ENCODE measurements at regions not wholly inside any gene's neighbourhood (a gene's known extent, or its start where the extent isn't known, plus 50 kb on each side); places are given as distances from the start of the nearest gene placed in this dataset.

- ChIA-PET POLR2A (no interaction called here), CTCF (interaction anchor here (1.8 kb wide), 1 partner anchor 1560 kb away, joined by 6 read pairs; no protein-coding TSS in a partner anchor)
Observed at GRCh38 chr19:30665449-30665848, 293.3 kb downstream of the ZNF536 start.

- ChIA-PET POLR2A (no interaction called here), CTCF (no interaction called here)
Observed at GRCh38 chr19:30663611-30664174, 291.5 kb downstream of the ZNF536 start.

- POLR2A ChIA-PET, result no interaction called here
- CTCF ChIA-PET, result no interaction called here
Observed at GRCh38 chr19:30662211-30662861, 290.2 kb downstream of the ZNF536 start.

- CTCF ChIA-PET, result no interaction called here
- POLR2A ChIA-PET, result no interaction called here
Observed at GRCh38 chr19:30659638-30660037, 287.5 kb downstream of the ZNF536 start.

GRCh38 chr19:30656520-30657100, 284.4 kb downstream of the ZNF536 start:
- POLR2A ChIA-PET, result no interaction called here
- CTCF ChIA-PET, result no interaction called here

- ChIA-PET POLR2A (no interaction called here), CTCF (no interaction called here)
Observed at GRCh38 chr19:30653646-30654386, 281.6 kb downstream of the ZNF536 start.

GRCh38 chr19:30652751-30653150, 280.6 kb downstream of the ZNF536 start:
- ChIA-PET CTCF (no interaction called here), POLR2A (no interaction called here)

GRCh38 chr19:30651691-30652090, 279.5 kb downstream of the ZNF536 start:
- CTCF ChIA-PET, result no interaction called here
- POLR2A ChIA-PET, result no interaction called here

- POLR2A ChIA-PET, result no interaction called here
- CTCF ChIA-PET, result no interaction called here
Observed at GRCh38 chr19:30651066-30651465, 278.9 kb downstream of the ZNF536 start.

- ChIA-PET CTCF (interaction anchor here (0.5 kb wide), 1 partner anchor 312 kb away, joined by 3 read pairs; no protein-coding TSS in a partner anchor), POLR2A (no interaction called here)
Observed at GRCh38 chr19:30649934-30650614, 277.9 kb downstream of the ZNF536 start.

- CTCF ChIA-PET, result no interaction called here
Observed at GRCh38 chr19:30648866-30649862, 277.0 kb downstream of the ZNF536 start.

GRCh38 chr19:30647891-30648720, 275.9 kb downstream of the ZNF536 start:
- POLR2A ChIA-PET, result no interaction called here

More at GRCh38 chr19:30648866-30649862, 277.0 kb downstream of the ZNF536 start:
- POLR2A ChIA-PET, result no interaction called here

GRCh38 chr19:30646806-30647205, 274.6 kb downstream of the ZNF536 start:
- CTCF ChIA-PET, result no interaction called here
- POLR2A ChIA-PET, result no interaction called here

More at GRCh38 chr19:30647891-30648720, 275.9 kb downstream of the ZNF536 start:
- CTCF ChIA-PET, result no interaction called here

- CTCF ChIA-PET, result no interaction called here
- POLR2A ChIA-PET, result no interaction called here
Observed at GRCh38 chr19:30645946-30646577, 273.9 kb downstream of the ZNF536 start.

- ChIA-PET CTCF (no interaction called here), POLR2A (no interaction called here)
Observed at GRCh38 chr19:30640252-30640965, 268.2 kb downstream of the ZNF536 start.

- ChIA-PET POLR2A (no interaction called here), CTCF (no interaction called here)
Observed at GRCh38 chr19:30638889-30639288, 266.7 kb downstream of the ZNF536 start.

- CTCF ChIA-PET, result no interaction called here
- POLR2A ChIA-PET, result no interaction called here
Observed at GRCh38 chr19:30637926-30638325, 265.7 kb downstream of the ZNF536 start.
